SK-N-MC (cell line): ENCODE measurements at regions not wholly inside any gene's neighbourhood (a gene's known extent, or its start where the extent isn't known, plus 50 kb on each side); places are given as distances from the start of the nearest gene placed in this dataset.

ENCODE experiments used
- EZH2 ChIP-seq: fragments of 200-600 bp; sonication (generic); IDR thresholded peaks from one replicate; pipeline ENCODE4 v1.6.1; 2017; ENCODE audit warnings: antibody characterized with exemption
- POLR2AphosphoS5 ChIP-seq: IDR thresholded peaks from 2 replicates; pipeline ENCODE4 v1.6.1; 2012; ENCODE audit warnings: mild to moderate bottlenecking, low read depth, low read length, borderline replicate concordance

DNA sequence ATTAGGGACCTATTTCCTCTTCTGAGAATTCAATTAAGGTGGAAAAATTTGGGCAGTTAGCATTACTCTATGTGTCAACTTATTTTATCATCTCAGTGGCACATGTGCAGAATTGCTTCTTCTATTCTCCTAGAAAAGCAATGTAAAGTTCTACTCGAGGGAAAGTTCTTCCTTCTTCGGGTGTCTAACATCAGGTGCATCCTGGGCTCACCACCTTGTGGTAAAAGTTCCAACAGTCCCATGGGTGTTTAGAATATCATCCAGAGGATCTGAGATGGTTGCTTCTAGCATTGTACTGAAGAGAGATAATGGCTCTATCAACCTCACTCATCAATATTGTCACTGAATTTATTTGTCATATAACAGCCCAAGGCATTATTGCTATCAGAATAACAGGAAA, 969.7 kb downstream of the PDHA2 start:
- TF ChIP-seq EZH2 = no peak
- no peak for TF ChIP-seq POLR2AphosphoS5
